DMS53 treated with DMSO at 0.1 percent for 48 hours (cell line): ENCODE measurements at regions not wholly inside any gene's neighbourhood (a gene's known extent, or its start where the extent isn't known, plus 50 kb on each side); places are given as distances from the start of the nearest gene placed in this dataset.

Source experiments
- DNase-seq: peaks from one replicate; lab custom pipeline; 2025; ENCODE audit not compliant: unreplicated experiment; lab: John Stamatoyannopoulos, UW

- no peak for DNase-seq
Observed at GRCh38 chr12:81815611-81816010, 56.5 kb upstream of the PPFIA2 start.

DNA sequence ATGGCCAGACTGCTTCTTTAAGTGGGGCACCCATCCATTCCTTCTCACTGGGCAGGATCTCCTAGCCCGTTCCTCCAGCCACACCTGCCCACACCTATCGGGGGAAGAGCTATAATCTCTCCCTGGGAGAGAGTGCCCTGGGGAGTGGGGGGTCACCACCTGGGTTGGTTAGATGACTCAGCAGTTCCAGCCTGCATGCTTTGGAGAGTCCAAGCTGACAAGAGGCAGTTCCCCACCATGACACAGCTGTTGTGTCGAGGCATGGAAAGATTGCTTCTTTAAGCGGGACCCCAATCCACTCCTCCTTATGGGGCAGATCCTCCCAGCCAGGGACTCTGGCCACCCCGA is 52.6 kb upstream of the PPFIA2 start:
- DNase-seq = no peak

GRCh38 chr12:81811061-81811777 is 52.1 kb upstream of the PPFIA2 start:
- DNase-seq = no peak

DNA sequence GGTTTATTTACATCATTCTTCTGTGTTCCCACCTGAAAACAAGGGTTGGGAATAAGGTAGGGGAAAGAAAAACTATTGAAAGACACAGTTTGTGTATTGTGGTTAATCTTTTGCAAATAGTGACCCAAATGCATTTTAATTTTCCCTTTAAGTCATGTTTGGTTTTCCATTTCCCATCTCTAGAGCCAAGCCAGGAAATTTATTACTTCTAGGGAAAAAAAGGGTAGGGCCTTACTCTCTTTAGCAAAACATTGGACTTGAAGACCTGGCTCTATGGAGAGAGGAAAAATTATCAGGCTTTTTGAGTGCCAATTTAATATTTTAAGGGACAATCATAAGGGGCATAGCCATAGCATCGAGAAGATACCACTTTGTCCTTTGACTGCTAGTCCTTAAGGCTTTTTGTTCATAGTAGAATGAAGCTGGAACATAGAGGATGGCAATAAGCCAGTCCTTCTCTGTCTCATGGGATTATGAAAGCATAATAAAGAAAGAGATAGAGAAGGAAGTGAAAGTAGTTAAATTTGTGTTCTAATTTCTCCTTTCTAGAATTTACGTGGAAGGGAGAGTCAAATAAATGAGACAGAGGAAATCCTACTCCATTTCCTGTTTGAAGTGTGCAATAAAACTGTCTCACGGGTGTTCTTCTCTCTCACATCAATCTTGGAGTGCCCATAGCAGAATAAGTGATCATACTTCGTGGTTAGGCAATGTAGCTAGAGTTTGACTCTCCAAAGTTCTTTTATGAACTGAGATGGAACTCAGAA is 50.9 kb upstream of the PPFIA2 start:
- DNase-seq = no peak

DNA sequence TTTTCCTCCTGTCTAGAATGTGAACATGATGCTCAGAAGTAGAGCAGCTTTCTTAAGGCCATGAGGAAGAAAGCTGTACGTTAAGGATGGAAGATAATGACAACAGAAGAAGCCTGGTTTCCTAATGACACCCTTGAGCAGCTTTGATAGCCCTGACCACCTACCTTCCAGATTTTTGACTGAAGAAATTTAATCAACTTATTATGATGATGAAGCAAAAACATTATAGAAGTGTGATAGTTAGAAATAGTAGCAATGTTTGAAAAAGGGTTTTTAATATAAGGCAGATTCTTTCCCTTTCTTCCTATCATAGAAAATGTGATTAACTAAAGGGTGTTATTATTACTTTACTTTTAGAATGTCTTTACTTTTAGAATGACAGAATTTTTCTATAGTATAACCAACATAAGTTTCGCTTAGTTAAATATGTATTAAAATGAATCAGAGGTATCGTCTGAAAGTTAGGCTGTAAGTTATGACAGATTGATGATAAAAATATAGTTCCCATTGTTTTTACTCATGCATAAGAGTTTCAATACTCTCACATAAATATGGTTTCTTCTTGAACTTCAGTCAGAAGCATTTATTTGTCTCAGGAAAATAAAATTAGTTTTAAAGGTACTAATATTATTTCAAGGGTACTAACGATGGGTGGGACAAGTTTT is 50.1 kb upstream of the PPFIA2 start:
- DNase-seq = no peak
